GM23248 (cell line): ENCODE measurements at regions not wholly inside any gene's neighbourhood (a gene's known extent, or its start where the extent isn't known, plus 50 kb on each side); places are given as distances from the start of the nearest gene placed in this dataset.
A peak's percentile ranks its signal among the peaks of the same experiment; 100 is the strongest.

Source experiments
- DNase-seq: peaks from one replicate; pipeline ENCODE4 v3.0.0-alpha.2; 2015
- H2AFZ ChIP-seq: fragments of 200-600 bp; sonication (generic); 2 replicates; pipeline ENCODE4 v1.6.1; 2016; ENCODE audit warnings: antibody characterized with exemption
- H3F3A ChIP-seq: fragments of 200-600 bp; sonication (generic); 2 replicates; pipeline ENCODE4 v1.6.1; 2016; ENCODE audit warnings: mild to moderate bottlenecking, antibody characterized with exemption, mixed run types; ENCODE audit not compliant: insufficient read depth
- H3K27ac ChIP-seq: fragments of 200-600 bp; sonication (generic); 2 replicates; pipeline ENCODE4 v1.5.1; 2016; ENCODE audit warnings: mild to moderate bottlenecking
- H3K27me3 ChIP-seq: fragments of 200-600 bp; sonication (generic); replicated peaks from 2 replicates; pipeline ENCODE4 v1.6.1; 2016; ENCODE audit warnings: mild to moderate bottlenecking; ENCODE audit not compliant: insufficient read depth
- H3K36me3 ChIP-seq: fragments of 200-600 bp; sonication (generic); 2 replicates; pipeline ENCODE4 v1.6.1; 2016; ENCODE audit warnings: low read depth, mild to moderate bottlenecking
- H3K4me1 ChIP-seq: fragments of 200-600 bp; sonication (generic); 2 replicates; pipeline ENCODE4 v1.6.1; 2016; ENCODE audit warnings: mild to moderate bottlenecking; ENCODE audit not compliant: insufficient read depth
- H3K4me2 ChIP-seq: fragments of 200-600 bp; sonication (generic); one replicate; pipeline ENCODE4 v1.6.1; 2016; ENCODE audit warnings: mild to moderate bottlenecking; ENCODE audit not compliant: unreplicated experiment
- H3K4me3 ChIP-seq: fragments of 200-600 bp; sonication (generic); 2 replicates; pipeline ENCODE4 v1.5.1; 2016; ENCODE audit warnings: mild to moderate bottlenecking
- H3K79me2 ChIP-seq: fragments of 200-600 bp; sonication (generic); 2 replicates; pipeline ENCODE4 v1.6.1; 2016; ENCODE audit warnings: mild to moderate bottlenecking; ENCODE audit not compliant: insufficient read depth
- H3K9ac ChIP-seq: fragments of 200-600 bp; sonication (generic); 2 replicates; pipeline ENCODE4 v1.6.1; 2016; ENCODE audit warnings: mild to moderate bottlenecking
- H3K9me2 ChIP-seq: fragments of 200-600 bp; sonication (generic); 2 replicates; pipeline ENCODE4 v1.6.1; 2016; ENCODE audit warnings: mixed run types, mild to moderate bottlenecking, moderate library complexity; ENCODE audit not compliant: insufficient read depth
- H3K9me3 ChIP-seq: fragments of 200-600 bp; sonication (generic); one replicate; pipeline ENCODE4 v1.6.1; 2017; ENCODE audit warnings: low read depth
- H4K20me1 ChIP-seq: fragments of 200-600 bp; sonication (generic); 2 replicates; pipeline ENCODE4 v1.6.0; 2016; ENCODE audit not compliant: insufficient read depth
- EZH2 ChIP-seq: fragments of 200-600 bp; sonication (generic); IDR thresholded peaks from 2 replicates; pipeline ENCODE4 v1.6.1; 2018; ENCODE audit warnings: antibody characterized with exemption, mild to moderate bottlenecking; ENCODE audit not compliant: insufficient read depth, poor library complexity, severe bottlenecking
- EZH2phosphoT487 ChIP-seq: fragments of 200-600 bp; sonication (generic); IDR thresholded peaks from 2 replicates; pipeline ENCODE4 v1.6.1; 2018; ENCODE audit warnings: antibody characterized with exemption, moderate library complexity, mild to moderate bottlenecking, low read depth; ENCODE audit not compliant: insufficient read depth
- WGBS, 2 experiments: methylation state at CpG; one replicate each; pipeline ENCODE4 v1.1.6; 2015 to 2017; ENCODE audit warnings: low lambda C conversion rate in 2 of 2, low coverage in 1 of 2; ENCODE audit errors: missing lambda C conversion rate in 2 of 2; 5-methylcytosine and 5-hydroxymethylcytosine counted together
- in situ Hi-C: fragments of 300-500 bp; cut with MboI; formaldehyde crosslinking; loops from 2 replicates; pipeline ENCODE4 v1.15.0; 2020

GRCh38 chr5:147046281-147046680 lies 167.7 kb upstream of the PPP2R2B start:
- H3K9me2 ChIP-seq: no peaks in the 10 kb centered on the region
- no peak for TF ChIP-seq EZH2phosphoT487
- TF ChIP-seq EZH2: no peak
- H3K9ac ChIP-seq: no peak overlapping the region
- no peaks in the 10 kb centered on the region; the same call in 1 of the 2 replicates for H3K27me3 ChIP-seq
- H3K79me2 ChIP-seq: no peaks in the 10 kb centered on the region
- in situ Hi-C loops: no loop called here
- no peaks in the 10 kb centered on the region for H4K20me1 ChIP-seq
- no peaks in the 10 kb centered on the region for H3K4me1 ChIP-seq
- no peak overlapping the region for H3K4me3 ChIP-seq
- H3F3A ChIP-seq: no peaks in the 10 kb centered on the region
- no peak overlapping the region for H2AFZ ChIP-seq
- H3K4me2 ChIP-seq: no peak overlapping the region
- no peaks in the 10 kb centered on the region for H3K9me3 ChIP-seq
- H3K27ac ChIP-seq: no peak overlapping the region
- DNase-seq: no peak
- H3K36me3 ChIP-seq: no peaks in the 10 kb centered on the region
- WGBS, 2 experiments: 18 to 27% methylated on average over 1 of the region's 1 CpG

GRCh38 chr5:147046894-147047293 lies 168.3 kb upstream of the PPP2R2B start:
- TF ChIP-seq EZH2 (no peak), EZH2phosphoT487 (no peak)
- no peak overlapping the region for H3K4me3 ChIP-seq
- H3K79me2 ChIP-seq: no peaks in the 10 kb centered on the region
- no peaks in the 10 kb centered on the region for H3K9me3 ChIP-seq
- no peak overlapping the region for H3K9ac ChIP-seq
- no peak overlapping the region for H2AFZ ChIP-seq
- H3K9me2 ChIP-seq: no peaks in the 10 kb centered on the region
- H3K27me3 ChIP-seq: no peaks in the 10 kb centered on the region; the same call in 1 of the 2 replicates
- H3K36me3 ChIP-seq: no peaks in the 10 kb centered on the region
- in situ Hi-C loops: no loop called here
- DNase-seq: no peak
- H3K4me1 ChIP-seq: no peaks in the 10 kb centered on the region
- H4K20me1 ChIP-seq: no peaks in the 10 kb centered on the region
- H3F3A ChIP-seq: no peaks in the 10 kb centered on the region
- H3K27ac ChIP-seq: no peak overlapping the region
- H3K4me2 ChIP-seq: no peak overlapping the region

- Histone ChIP-seq H3K4me3 (no peak overlapping the region), H3K36me3 (no peaks in the 10 kb centered on the region), H4K20me1 (no peaks in the 10 kb centered on the region), H3K9me2 (no peaks in the 10 kb centered on the region), H3K9ac (no peak overlapping the region), H3K4me2 (no peak overlapping the region), H3K4me1 (no peaks in the 10 kb centered on the region), H3K27me3 (no peaks in the 10 kb centered on the region; the same call in 1 of the 2 replicates), H3F3A (no peaks in the 10 kb centered on the region), H3K27ac (no peak overlapping the region), H3K9me3 (no peaks in the 10 kb centered on the region), H2AFZ (no peak overlapping the region), H3K79me2 (no peaks in the 10 kb centered on the region)
- no peak for TF ChIP-seq EZH2
- in situ Hi-C loops: no loop called here
- DNase-seq: no peak
- 0 to 8% methylated on average over 2 of the region's 2 CpGs for WGBS, 2 experiments
Observed at GRCh38 chr5:147049764-147050163, 171.2 kb upstream of the PPP2R2B start.

- no peak for DNase-seq
- TF ChIP-seq EZH2 (no peak), EZH2phosphoT487 (no peak)
- Histone ChIP-seq H3K4me2 (no peak overlapping the region), H3K79me2 (no peaks in the 10 kb centered on the region), H3F3A (no peaks in the 10 kb centered on the region), H3K4me1 (no peaks in the 10 kb centered on the region), H2AFZ (no peak overlapping the region), H3K36me3 (no peaks in the 10 kb centered on the region), H3K9me2 (no peaks in the 10 kb centered on the region), H3K9ac (no peak overlapping the region), H3K27ac (no peak overlapping the region), H3K27me3 (no peaks in the 10 kb centered on the region; the same call in 1 of the 2 replicates), H4K20me1 (no peaks in the 10 kb centered on the region), H3K9me3 (no peaks in the 10 kb centered on the region), H3K4me3 (no peak overlapping the region)
- in situ Hi-C loops: no loop called here
- WGBS, 2 experiments: 13 to 21% methylated on average over 2 of the region's 2 CpGs
Observed at GRCh38 chr5:147050172-147050571, 171.6 kb upstream of the PPP2R2B start.

GRCh38 chr5:147051193-147051592 lies 172.6 kb upstream of the PPP2R2B start:
- Histone ChIP-seq H2AFZ (no peak overlapping the region), H3K4me2 (no peak overlapping the region), H3K27ac (no peak overlapping the region), H3F3A (no peaks in the 10 kb centered on the region), H3K4me1 (no peaks in the 10 kb centered on the region), H4K20me1 (no peaks in the 10 kb centered on the region), H3K36me3 (no peaks in the 10 kb centered on the region), H3K79me2 (no peaks in the 10 kb centered on the region), H3K4me3 (no peak overlapping the region), H3K9me3 (no peaks in the 10 kb centered on the region), H3K9me2 (no peaks in the 10 kb centered on the region), H3K9ac (no peak overlapping the region), H3K27me3 (no peaks in the 10 kb centered on the region; the same call in none of the 2 replicates)
- in situ Hi-C loops: no loop called here
- TF ChIP-seq EZH2: no peak
- TF ChIP-seq EZH2phosphoT487: no peak
- DNase-seq: peak; percentile 38
- 46 to 66% methylated on average over 5 of the region's 5 CpGs for WGBS, 2 experiments
